Esophagus muscularis mucosa (tissue), 4 donors: ENCODE measurements at regions not wholly inside any gene's neighbourhood (a gene's known extent, or its start where the extent isn't known, plus 50 kb on each side); places are given as distances from the start of the nearest gene placed in this dataset.

Experiments
- DNase-seq: peaks from one replicate; pipeline ENCODE4 v3.0.0-alpha.2; 2017; ENCODE audit errors: extremely low spot score
- H3K27ac ChIP-seq, 4 donors: fragments of 200-600 bp; sonication (generic); replicated peaks in 1 of 4; 1 replicate in 3 of 4; 2 replicates in 1 of 4; pipeline ENCODE4 v1.5.1; 2016 to 2019; ENCODE audit warnings: mild to moderate bottlenecking in 1 of 4
- H3K27me3 ChIP-seq, 4 donors: fragments of 200-600 bp; sonication (generic); one replicate each; pipeline versions ENCODE4 v1.5.1 to v1.6.0; 2016 to 2019
- H3K36me3 ChIP-seq, 4 donors: fragments of 200-600 bp; sonication (generic); one replicate each; pipeline ENCODE4 v1.5.1; 2016 to 2019
- H3K4me1 ChIP-seq, 4 donors: fragments of 200-600 bp; sonication (generic); one replicate each; pipeline ENCODE4 v1.5.1; 2016 to 2019
- H3K4me3 ChIP-seq, 4 donors: fragments of 200-600 bp; sonication (generic); 1 replicate in 2 of 4; 2 replicates in 2 of 4; pipeline ENCODE4 v1.5.1; 2016 to 2019; ENCODE audit warnings: mild to moderate bottlenecking in 4 of 4, moderate library complexity in 1 of 4
- H3K9me3 ChIP-seq, 4 donors: fragments of 200-600 bp; sonication (generic); 1 replicate in 3 of 4; 2 replicates in 1 of 4; pipeline ENCODE4 v1.5.1; 2016 to 2019
- EP300 ChIP-seq: sonication (generic); formaldehyde crosslinking; IDR thresholded peaks from one replicate; pipeline ENCODE4 v1.6.1; 2017; ENCODE audit warnings: antibody characterized with exemption
- POLR2A ChIP-seq: fragments of 450-650 bp; IDR thresholded peaks from one replicate; pipeline ENCODE4 v1.6.1; 2017; ENCODE audit warnings: antibody characterized with exemption, moderate library complexity, mild to moderate bottlenecking, low read depth
- POLR2AphosphoS5 ChIP-seq, 2 donors: sonication (generic); formaldehyde crosslinking; IDR thresholded peaks; one replicate each; pipeline ENCODE4 v1.6.1; 2017; ENCODE audit warnings: antibody characterized with exemption in 2 of 2
- WGBS: methylation state at CpG from one replicate; pipeline ENCODE4 v1.1.5; 2018; 5-methylcytosine and 5-hydroxymethylcytosine counted together
- intact Hi-C: fragments of 100-400 bp; cut with DNase I; formaldehyde crosslinking; loops from one replicate; pipeline ENCODE4 v1.15.1; 2023
- TF ChIP-seq, protein P1 (sequence below), 3 experiments: fragments of 200-600 bp in 2 of 3; fragments of 450-650 bp in 1 of 3; sonication (generic) in 2 of 3; IDR thresholded peaks; one replicate each; pipeline ENCODE4 v1.5.1; 2017 to 2019; ENCODE audit warnings: antibody characterized with exemption in 3 of 3, mild to moderate bottlenecking in 2 of 3, moderate library complexity in 1 of 3

DNA sequence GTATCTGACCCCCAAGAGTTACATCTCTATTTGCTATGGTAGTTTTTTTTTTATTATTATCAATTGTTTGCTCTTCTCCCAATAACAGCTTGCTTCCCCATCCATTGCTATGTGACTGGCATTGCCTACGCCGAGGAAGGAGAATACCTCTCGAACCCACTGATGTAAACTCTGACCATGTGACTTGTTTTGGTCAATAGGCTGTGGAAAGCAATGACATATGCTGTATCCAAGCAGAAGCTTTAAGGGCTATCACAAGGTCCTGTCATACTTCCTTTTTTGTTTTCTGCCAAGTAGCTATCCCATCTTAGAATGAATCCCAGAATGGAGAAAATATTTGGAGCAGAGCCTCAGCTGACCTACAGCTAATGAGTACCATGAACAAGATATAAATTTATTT lies 111.0 kb upstream of the FRMD4B start:
- Histone ChIP-seq H3K36me3 (no peaks in the 10 kb centered on the region), H3K27ac (no peak overlapping the region), H3K27me3 (no peaks in the 10 kb centered on the region), H3K9me3 (no peaks in the 10 kb centered on the region), H3K4me3 (no peak overlapping the region), H3K4me1 (peaks cover 0 to 5% (median 0%) of the 10 kb centered on the region in 4 donors)
- no peak for TF ChIP-seq POLR2A
- TF ChIP-seq EP300 = no peak
- TF ChIP-seq, protein P1, sequence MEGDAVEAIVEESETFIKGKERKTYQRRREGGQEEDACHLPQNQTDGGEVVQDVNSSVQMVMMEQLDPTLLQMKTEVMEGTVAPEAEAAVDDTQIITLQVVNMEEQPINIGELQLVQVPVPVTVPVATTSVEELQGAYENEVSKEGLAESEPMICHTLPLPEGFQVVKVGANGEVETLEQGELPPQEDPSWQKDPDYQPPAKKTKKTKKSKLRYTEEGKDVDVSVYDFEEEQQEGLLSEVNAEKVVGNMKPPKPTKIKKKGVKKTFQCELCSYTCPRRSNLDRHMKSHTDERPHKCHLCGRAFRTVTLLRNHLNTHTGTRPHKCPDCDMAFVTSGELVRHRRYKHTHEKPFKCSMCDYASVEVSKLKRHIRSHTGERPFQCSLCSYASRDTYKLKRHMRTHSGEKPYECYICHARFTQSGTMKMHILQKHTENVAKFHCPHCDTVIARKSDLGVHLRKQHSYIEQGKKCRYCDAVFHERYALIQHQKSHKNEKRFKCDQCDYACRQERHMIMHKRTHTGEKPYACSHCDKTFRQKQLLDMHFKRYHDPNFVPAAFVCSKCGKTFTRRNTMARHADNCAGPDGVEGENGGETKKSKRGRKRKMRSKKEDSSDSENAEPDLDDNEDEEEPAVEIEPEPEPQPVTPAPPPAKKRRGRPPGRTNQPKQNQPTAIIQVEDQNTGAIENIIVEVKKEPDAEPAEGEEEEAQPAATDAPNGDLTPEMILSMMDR (IDR thresholded peaks at IDR 0.05) = no peak
- TF ChIP-seq POLR2AphosphoS5 (IDR thresholded peaks at IDR 0.05) = no peak
- no peak for DNase-seq
- WGBS = 96% methylated on average over 3 of the region's 3 CpGs
- intact Hi-C loops = no loop called here

DNA sequence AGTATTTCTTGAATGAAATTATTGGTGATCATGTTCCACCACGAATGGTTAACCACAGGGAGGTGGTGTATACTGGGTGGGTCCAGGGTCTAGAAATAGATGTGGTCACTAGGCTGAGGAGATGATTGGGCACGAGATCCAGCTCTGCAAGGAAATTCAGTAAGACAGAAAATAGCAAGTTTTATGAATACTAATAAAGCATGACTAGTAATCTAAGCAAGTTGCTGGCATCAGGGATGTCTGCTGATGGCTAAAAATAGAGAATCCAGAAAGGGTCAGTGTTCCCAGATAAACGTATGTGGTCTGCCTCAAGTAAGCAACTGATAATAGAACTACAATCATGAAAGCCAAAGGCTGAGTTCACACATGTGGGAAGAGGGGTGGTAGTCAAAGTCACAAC lies 108.3 kb upstream of the FRMD4B start:
- TF ChIP-seq, protein P1 (IDR thresholded peaks at IDR 0.05) = no peak
- TF ChIP-seq POLR2A (no peak), EP300 (no peak), POLR2AphosphoS5 (IDR thresholded peaks at IDR 0.05) (no peak)
- WGBS = 37% methylated on average over 3 of the region's 3 CpGs
- Histone ChIP-seq H3K9me3 (no peaks in the 10 kb centered on the region), H3K36me3 (no peaks in the 10 kb centered on the region), H3K4me1 (no peaks in the 10 kb centered on the region), H3K27ac (no peak overlapping the region), H3K4me3 (no peak overlapping the region), H3K27me3 (no peaks in the 10 kb centered on the region)
- DNase-seq = no peak
- intact Hi-C loops = no loop called here

DNA sequence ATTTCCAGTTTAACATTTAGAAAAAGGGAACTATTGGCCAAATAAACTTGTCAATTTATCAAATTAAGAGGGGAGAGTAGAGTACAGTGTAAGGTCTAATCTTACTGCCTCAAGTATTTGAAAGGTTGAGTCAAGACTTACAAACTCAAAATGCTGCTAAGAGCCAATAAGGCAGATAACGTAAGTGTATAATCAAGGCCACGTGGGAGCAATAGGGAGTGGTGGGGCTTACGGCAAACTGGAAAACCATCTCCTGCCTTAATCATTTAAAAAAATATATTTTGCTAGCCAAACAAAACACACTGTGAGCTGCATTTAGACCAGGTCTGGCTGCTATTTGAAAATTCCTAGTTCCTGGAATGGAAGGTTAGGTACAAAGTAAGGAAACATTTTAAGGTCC lies 107.3 kb upstream of the FRMD4B start:
- no peaks in the 10 kb centered on the region for H3K9me3 ChIP-seq
- no peak for DNase-seq
- no peak overlapping the region for H3K4me3 ChIP-seq
- no peaks in the 10 kb centered on the region for H3K36me3 ChIP-seq
- no peaks in the 10 kb centered on the region for H3K27me3 ChIP-seq
- intact Hi-C loops = no loop called here
- H3K4me1 ChIP-seq = no peaks in the 10 kb centered on the region
- no peak overlapping the region for H3K27ac ChIP-seq
- TF ChIP-seq, protein P1 (IDR thresholded peaks at IDR 0.05) = no peak
- TF ChIP-seq POLR2A = no peak
- no peak for TF ChIP-seq POLR2AphosphoS5 (IDR thresholded peaks at IDR 0.05)
- no peak for TF ChIP-seq EP300
- WGBS = 90% methylated on average over 3 of the region's 3 CpGs

DNA sequence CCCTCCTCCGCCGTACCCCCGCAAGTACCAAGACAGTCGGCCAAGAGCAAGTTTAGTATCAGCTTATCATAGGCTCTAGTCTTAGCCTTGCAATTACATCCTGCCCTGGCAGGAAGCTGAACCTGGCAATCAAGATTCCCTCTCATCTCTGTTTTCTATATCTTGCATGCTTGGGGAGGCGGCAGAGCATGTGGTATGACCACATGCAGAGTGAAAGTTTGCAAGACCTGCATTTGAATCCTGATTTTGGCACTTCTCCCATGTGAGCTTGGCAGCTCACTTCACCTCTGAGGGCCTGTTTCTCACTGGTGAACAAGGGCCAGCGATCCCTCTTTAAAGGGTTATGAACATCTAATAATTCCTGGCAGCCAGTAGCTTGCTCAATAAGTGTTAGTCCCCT lies 106.1 kb upstream of the FRMD4B start:
- 89% methylated on average over 6 of the region's 6 CpGs for WGBS
- H3K9me3 ChIP-seq = no peaks in the 10 kb centered on the region
- no peak for DNase-seq
- H3K4me3 ChIP-seq = no peak overlapping the region
- no peak overlapping the region for H3K27ac ChIP-seq
- H3K36me3 ChIP-seq = no peaks in the 10 kb centered on the region
- TF ChIP-seq POLR2AphosphoS5 (IDR thresholded peaks at IDR 0.05) (no peak), POLR2A (no peak)
- H3K27me3 ChIP-seq = no peaks in the 10 kb centered on the region
- intact Hi-C loops = no loop called here
- no peaks in the 10 kb centered on the region for H3K4me1 ChIP-seq

DNA sequence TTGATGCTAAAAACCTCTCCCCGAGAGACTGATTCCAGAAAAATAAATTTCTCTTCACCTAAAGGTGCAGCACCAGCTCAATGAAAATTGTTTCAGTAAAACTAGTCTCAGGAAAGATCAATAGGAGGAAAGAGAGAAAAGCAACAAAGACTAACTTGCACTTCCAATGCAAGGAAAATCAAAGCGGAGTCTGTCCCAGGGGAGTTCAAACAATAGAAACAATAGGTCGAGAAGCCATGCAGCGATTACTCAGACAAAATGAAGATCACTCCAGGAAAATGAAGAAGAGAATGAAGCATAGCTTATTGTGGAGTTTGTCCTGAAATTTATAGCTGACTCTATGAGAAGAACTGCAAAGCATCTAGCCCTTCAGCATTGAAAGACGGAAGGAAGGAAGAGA lies 105.1 kb upstream of the FRMD4B start:
- H3K9me3 ChIP-seq = no peaks in the 10 kb centered on the region
- H3K4me3 ChIP-seq = no peak overlapping the region
- intact Hi-C loops = no loop called here
- DNase-seq = no peak
- 81% methylated on average over 5 of the region's 5 CpGs for WGBS
- TF ChIP-seq POLR2AphosphoS5 (IDR thresholded peaks at IDR 0.05) (no peak), POLR2A (no peak), EP300 (no peak)
- TF ChIP-seq, protein P1 (IDR thresholded peaks at IDR 0.05) = no peak
- no peaks in the 10 kb centered on the region for H3K4me1 ChIP-seq
- no peak overlapping the region for H3K27ac ChIP-seq
- no peaks in the 10 kb centered on the region for H3K27me3 ChIP-seq
- no peaks in the 10 kb centered on the region for H3K36me3 ChIP-seq
